Parathyroid adenoma (tissue), 2 donors: ENCODE measurements at regions not wholly inside any gene's neighbourhood (a gene's known extent, or its start where the extent isn't known, plus 50 kb on each side); places are given as distances from the start of the nearest gene placed in this dataset.

Source experiments
- H2AFZ ChIP-seq: fragments of 300-600 bp; sonication (generic); one replicate; pipeline ENCODE4 v1.7.0; 2017; ENCODE audit warnings: antibody characterized with exemption, mild to moderate bottlenecking
- H3K27ac ChIP-seq: fragments of 300-600 bp; sonication (generic); one replicate; pipeline ENCODE4 v1.7.0; 2017
- H3K27me3 ChIP-seq: fragments of 300-600 bp; sonication (generic); one replicate; pipeline ENCODE4 v1.7.0; 2017; ENCODE audit warnings: low read length; ENCODE audit not compliant: control insufficient read depth, insufficient read depth
- H3K36me3 ChIP-seq: fragments of 300-600 bp; sonication (generic); one replicate; pipeline ENCODE4 v1.7.0; 2017; ENCODE audit warnings: low read length; ENCODE audit not compliant: control insufficient read depth, insufficient read depth
- H3K4me1 ChIP-seq: fragments of 300-600 bp; sonication (generic); one replicate; pipeline ENCODE4 v1.7.0; 2017; ENCODE audit warnings: control low read depth
- H3K4me2 ChIP-seq: fragments of 300-600 bp; sonication (generic); one replicate; pipeline ENCODE4 v1.7.0; 2017; ENCODE audit warnings: low read length
- H3K4me3 ChIP-seq: fragments of 300-600 bp; sonication (generic); one replicate; pipeline ENCODE4 v1.7.0; 2017; ENCODE audit warnings: low read depth, low read length
- H3K79me2 ChIP-seq: fragments of 300-600 bp; sonication (generic); one replicate; pipeline ENCODE4 v1.7.0; 2017; ENCODE audit warnings: control low read depth
- H3K9ac ChIP-seq: fragments of 300-600 bp; sonication (generic); one replicate; pipeline ENCODE4 v1.7.0; 2017; ENCODE audit warnings: mild to moderate bottlenecking
- H3K9me3 ChIP-seq: fragments of 300-600 bp; sonication (generic); one replicate; pipeline ENCODE4 v1.7.0; 2017; ENCODE audit warnings: low read length; ENCODE audit not compliant: control insufficient read depth
- TF ChIP-seq, protein P1 (sequence below): fragments of 300-600 bp; sonication (generic); IDR thresholded peaks from one replicate; pipeline ENCODE4 v1.7.0; 2017; ENCODE audit warnings: antibody characterized with exemption, mild to moderate bottlenecking
- donor health status: primary hyperparathyroidism.

DNA sequence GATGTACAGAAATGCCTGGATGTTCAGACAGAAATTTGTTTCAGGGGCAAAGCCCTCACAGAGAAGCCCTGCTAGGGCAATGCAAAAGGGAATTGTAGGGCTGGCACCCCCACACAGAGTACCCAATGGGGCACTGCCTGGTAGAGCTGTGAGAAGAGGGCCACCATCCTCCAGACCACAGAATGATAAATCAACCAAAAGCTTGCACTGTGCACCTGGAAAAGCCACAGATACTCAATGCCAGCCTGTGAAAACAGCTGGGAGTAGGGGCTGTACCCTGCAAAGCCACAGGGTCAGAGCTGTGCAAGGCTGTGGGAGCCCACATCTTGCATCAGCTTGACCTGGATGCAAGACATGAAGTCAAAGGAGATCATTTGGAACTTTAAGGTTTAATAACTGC is 477.9 kb upstream of the NECTIN3 start:
- no peaks in the 10 kb centered on the region for H3K79me2 ChIP-seq
- no peaks in the 10 kb centered on the region for H3K9me3 ChIP-seq
- H2AFZ ChIP-seq = no peak overlapping the region
- no peak overlapping the region for H3K4me3 ChIP-seq
- H3K9ac ChIP-seq = no peak overlapping the region
- TF ChIP-seq, protein P1, sequence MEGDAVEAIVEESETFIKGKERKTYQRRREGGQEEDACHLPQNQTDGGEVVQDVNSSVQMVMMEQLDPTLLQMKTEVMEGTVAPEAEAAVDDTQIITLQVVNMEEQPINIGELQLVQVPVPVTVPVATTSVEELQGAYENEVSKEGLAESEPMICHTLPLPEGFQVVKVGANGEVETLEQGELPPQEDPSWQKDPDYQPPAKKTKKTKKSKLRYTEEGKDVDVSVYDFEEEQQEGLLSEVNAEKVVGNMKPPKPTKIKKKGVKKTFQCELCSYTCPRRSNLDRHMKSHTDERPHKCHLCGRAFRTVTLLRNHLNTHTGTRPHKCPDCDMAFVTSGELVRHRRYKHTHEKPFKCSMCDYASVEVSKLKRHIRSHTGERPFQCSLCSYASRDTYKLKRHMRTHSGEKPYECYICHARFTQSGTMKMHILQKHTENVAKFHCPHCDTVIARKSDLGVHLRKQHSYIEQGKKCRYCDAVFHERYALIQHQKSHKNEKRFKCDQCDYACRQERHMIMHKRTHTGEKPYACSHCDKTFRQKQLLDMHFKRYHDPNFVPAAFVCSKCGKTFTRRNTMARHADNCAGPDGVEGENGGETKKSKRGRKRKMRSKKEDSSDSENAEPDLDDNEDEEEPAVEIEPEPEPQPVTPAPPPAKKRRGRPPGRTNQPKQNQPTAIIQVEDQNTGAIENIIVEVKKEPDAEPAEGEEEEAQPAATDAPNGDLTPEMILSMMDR = no peak
- no peaks in the 10 kb centered on the region for H3K4me1 ChIP-seq
- H3K4me2 ChIP-seq = no peak overlapping the region
- no peak overlapping the region for H3K27ac ChIP-seq
- no peaks in the 10 kb centered on the region for H3K36me3 ChIP-seq
- no peaks in the 10 kb centered on the region for H3K27me3 ChIP-seq

GRCh38 chr3:110598847-110599490 is 472.6 kb upstream of the NECTIN3 start:
- H3K4me3 ChIP-seq = no peak overlapping the region
- H3K36me3 ChIP-seq = no peaks in the 10 kb centered on the region
- TF ChIP-seq, protein P1 = no peak
- no peaks in the 10 kb centered on the region for H3K4me1 ChIP-seq
- no peak overlapping the region for H2AFZ ChIP-seq
- no peaks in the 10 kb centered on the region for H3K79me2 ChIP-seq
- H3K4me2 ChIP-seq = no peak overlapping the region
- no peaks in the 10 kb centered on the region for H3K27me3 ChIP-seq
- H3K27ac ChIP-seq = no peak overlapping the region
- H3K9me3 ChIP-seq = no peaks in the 10 kb centered on the region
- no peak overlapping the region for H3K9ac ChIP-seq

DNA sequence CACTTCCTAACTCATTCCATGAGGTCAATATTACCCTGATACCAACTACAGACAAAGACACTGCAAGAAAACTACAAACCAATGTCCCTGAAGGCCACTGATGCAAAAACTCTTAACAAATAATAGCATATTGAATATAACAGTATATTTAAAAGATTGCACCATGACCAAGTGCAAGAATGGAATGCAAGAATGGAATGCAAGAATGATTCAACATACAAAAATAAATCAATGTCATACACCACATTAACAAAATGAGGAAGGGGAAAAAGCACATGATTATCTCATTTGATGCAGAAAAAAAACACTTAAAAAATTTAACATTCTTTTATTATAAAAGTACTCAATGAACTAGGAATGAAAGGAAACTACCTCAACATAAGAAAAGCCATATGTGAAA is 463.1 kb upstream of the NECTIN3 start:
- Histone ChIP-seq H3K9ac (no peak overlapping the region), H3K4me1 (no peaks in the 10 kb centered on the region), H3K9me3 (no peaks in the 10 kb centered on the region), H3K27ac (no peak overlapping the region), H3K4me2 (no peak overlapping the region), H3K4me3 (no peak overlapping the region), H3K27me3 (no peaks in the 10 kb centered on the region), H3K36me3 (no peaks in the 10 kb centered on the region), H3K79me2 (no peaks in the 10 kb centered on the region), H2AFZ (no peak overlapping the region)
- TF ChIP-seq, protein P1 = no peak

- no peaks in the 10 kb centered on the region for H3K4me1 ChIP-seq
- H3K36me3 ChIP-seq = no peaks in the 10 kb centered on the region
- no peak overlapping the region for H3K4me3 ChIP-seq
- no peaks in the 10 kb centered on the region for H3K9me3 ChIP-seq
- TF ChIP-seq, protein P1 = no peak
- H3K4me2 ChIP-seq = no peak overlapping the region
- no peak overlapping the region for H3K27ac ChIP-seq
- no peak overlapping the region for H3K9ac ChIP-seq
- H2AFZ ChIP-seq = no peak overlapping the region
- H3K79me2 ChIP-seq = no peaks in the 10 kb centered on the region
- H3K27me3 ChIP-seq = no peaks in the 10 kb centered on the region
These were observed 459.6 kb upstream of the NECTIN3 start for GRCh38 chr3:110612045-110612444.

- Histone ChIP-seq H3K27me3 (no peaks in the 10 kb centered on the region), H3K9ac (no peak overlapping the region), H3K27ac (no peak overlapping the region), H3K4me1 (no peaks in the 10 kb centered on the region), H3K79me2 (no peaks in the 10 kb centered on the region), H3K36me3 (no peaks in the 10 kb centered on the region), H2AFZ (no peak overlapping the region), H3K9me3 (no peaks in the 10 kb centered on the region), H3K4me2 (no peak overlapping the region), H3K4me3 (no peak overlapping the region)
- TF ChIP-seq, protein P1 = no peak
These were observed 457.4 kb upstream of the NECTIN3 start for GRCh38 chr3:110614186-110614585.
